OCI-LY1 (cell line): ENCODE measurements at regions not wholly inside any gene's neighbourhood (a gene's known extent, or its start where the extent isn't known, plus 50 kb on each side); places are given as distances from the start of the nearest gene placed in this dataset.

Source experiments
- H2AFZ ChIP-seq: fragments of 200-600 bp; sonication (generic), shearing (Covaris generic); 2 replicates; pipeline ENCODE4 v1.6.0; 2014; ENCODE audit warnings: antibody characterized with exemption, mild to moderate bottlenecking, low read length
- H3F3A ChIP-seq: fragments of 200-600 bp; sonication (generic), shearing (Covaris generic); 2 replicates; pipeline ENCODE4 v1.6.0; 2014; ENCODE audit warnings: mild to moderate bottlenecking, antibody characterized with exemption, low read length, moderate library complexity; ENCODE audit not compliant: insufficient read depth
- H3K27ac ChIP-seq: fragments of 200-600 bp; sonication (generic); 2 replicates; pipeline ENCODE4 v1.5.1; 2014; ENCODE audit warnings: low read length, mixed run types, mild to moderate bottlenecking, low read depth; ENCODE audit not compliant: poor library complexity, severe bottlenecking
- H3K27me3 ChIP-seq: fragments of 200-600 bp; sonication (generic); 2 replicates; pipeline ENCODE4 v1.6.0; 2014; ENCODE audit warnings: antibody characterized with exemption, mild to moderate bottlenecking, low read length, moderate library complexity; ENCODE audit not compliant: insufficient read depth
- H3K36me3 ChIP-seq: fragments of 200-600 bp; sonication (generic); 2 replicates; pipeline ENCODE4 v1.6.1; 2014; ENCODE audit warnings: mild to moderate bottlenecking, antibody characterized with exemption, low read length, moderate library complexity, mixed read lengths; ENCODE audit not compliant: insufficient read depth
- H3K4me1 ChIP-seq: fragments of 200-600 bp; sonication (generic); 2 replicates; pipeline ENCODE4 v1.5.1; 2014; ENCODE audit warnings: mild to moderate bottlenecking, low read length, moderate library complexity; ENCODE audit not compliant: insufficient read depth, severe bottlenecking
- H3K4me2 ChIP-seq: fragments of 200-600 bp; sonication (generic), shearing (Covaris generic); 2 replicates; pipeline ENCODE4 v1.6.1; 2014; ENCODE audit warnings: low read length
- H3K4me3 ChIP-seq: fragments of 200-600 bp; sonication (generic); 2 replicates; pipeline ENCODE4 v1.5.1; 2014; ENCODE audit warnings: low read length, low read depth, mild to moderate bottlenecking, mixed read lengths; ENCODE audit not compliant: poor library complexity, severe bottlenecking
- H3K79me2 ChIP-seq: fragments of 200-600 bp; shearing (Covaris generic); 2 replicates; pipeline ENCODE4 v1.6.1; 2016; ENCODE audit warnings: mixed run types, low read length, mixed read lengths; ENCODE audit not compliant: insufficient read depth
- H3K9ac ChIP-seq: fragments of 200-600 bp; sonication (generic), shearing (Covaris generic); 2 replicates; pipeline ENCODE4 v1.6.1; 2014; ENCODE audit warnings: mild to moderate bottlenecking, low read length, mixed read lengths
- H3K9me2 ChIP-seq: fragments of 200-600 bp; sonication (generic), shearing (Covaris generic); 2 replicates; pipeline ENCODE4 v1.6.1; 2014; ENCODE audit warnings: low read depth, mild to moderate bottlenecking, low read length, mixed read lengths
- H3K9me3 ChIP-seq: fragments of 200-600 bp; shearing (Covaris generic); 2 replicates; pipeline ENCODE4 v1.6.1; 2014; ENCODE audit warnings: low read length, mixed read lengths
- H4K20me1 ChIP-seq: fragments of 200-600 bp; sonication (generic), shearing (Covaris generic); 2 replicates; pipeline ENCODE4 v1.6.0; 2016; ENCODE audit warnings: mild to moderate bottlenecking, low read length; ENCODE audit not compliant: insufficient read depth
- CTCF ChIP-seq: fragments of 200-600 bp; sonication (generic), shearing (Covaris generic); IDR thresholded peaks from 2 replicates; pipeline ENCODE4 v1.5.1; 2017; ENCODE audit warnings: mild to moderate bottlenecking, antibody characterized with exemption, low read length, moderate library complexity, mixed read lengths
- EZH2 ChIP-seq: fragments of 200-600 bp; sonication (generic), shearing (Covaris generic); IDR thresholded peaks from 2 replicates; pipeline ENCODE4 v1.8.0; 2017; ENCODE audit warnings: borderline replicate concordance, mixed run types, mild to moderate bottlenecking, antibody characterized with exemption, low read length, moderate library complexity, mixed read lengths

GRCh38 chr2:120901201-120901600 is 165.5 kb downstream of the GLI2 start:
- no peak overlapping the region for H2AFZ ChIP-seq
- H3K27ac ChIP-seq: no peak overlapping the region
- no peak overlapping the region for H3K9ac ChIP-seq
- no peaks in the 10 kb centered on the region for H4K20me1 ChIP-seq
- H3K4me2 ChIP-seq: no peak overlapping the region
- TF ChIP-seq EZH2 (no peak), CTCF (no peak)
- H3K9me2 ChIP-seq: no peaks in the 10 kb centered on the region
- no peak overlapping the region for H3K4me3 ChIP-seq
- no peaks in the 10 kb centered on the region for H3K79me2 ChIP-seq
- H3F3A ChIP-seq: no peaks in the 10 kb centered on the region
- H3K27me3 ChIP-seq: no peaks in the 10 kb centered on the region
- no peaks in the 10 kb centered on the region for H3K36me3 ChIP-seq
- H3K9me3 ChIP-seq: no peaks in the 10 kb centered on the region
- no peaks in the 10 kb centered on the region for H3K4me1 ChIP-seq

DNA sequence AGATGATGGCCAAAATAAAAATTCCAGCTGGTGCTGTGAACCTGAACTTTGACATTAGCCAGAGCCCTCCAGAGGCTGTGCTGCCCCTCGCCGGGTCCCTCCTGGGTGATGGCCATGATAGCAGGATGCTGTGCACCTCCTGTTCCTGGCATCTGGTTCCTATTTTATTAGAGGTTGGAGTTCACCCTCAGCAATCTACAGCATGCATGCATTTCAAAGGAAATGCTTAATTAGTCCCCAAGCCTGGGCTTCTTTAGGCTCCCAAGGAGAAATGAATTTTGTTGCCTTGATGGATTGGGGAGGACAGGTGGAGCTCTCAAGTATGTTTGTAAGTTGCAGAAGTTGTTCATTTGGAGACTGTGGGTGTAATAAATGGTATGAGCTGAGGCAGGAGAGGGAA is 166.9 kb downstream of the GLI2 start:
- no peak overlapping the region for H2AFZ ChIP-seq
- H3K27ac ChIP-seq: no peak overlapping the region
- H3K4me2 ChIP-seq: no peak overlapping the region
- H3K27me3 ChIP-seq: no peaks in the 10 kb centered on the region
- no peaks in the 10 kb centered on the region for H3K36me3 ChIP-seq
- no peaks in the 10 kb centered on the region for H3K9me2 ChIP-seq
- H3K9ac ChIP-seq: no peak overlapping the region
- H3K4me1 ChIP-seq: no peaks in the 10 kb centered on the region
- H4K20me1 ChIP-seq: no peaks in the 10 kb centered on the region
- H3K4me3 ChIP-seq: no peak overlapping the region
- no peaks in the 10 kb centered on the region for H3K79me2 ChIP-seq
- TF ChIP-seq CTCF: no peak
- no peak for TF ChIP-seq EZH2
- H3K9me3 ChIP-seq: no peaks in the 10 kb centered on the region
- no peaks in the 10 kb centered on the region for H3F3A ChIP-seq

GRCh38 chr2:120904379-120904778 is 168.7 kb downstream of the GLI2 start:
- Histone ChIP-seq H3F3A (no peaks in the 10 kb centered on the region), H2AFZ (no peak overlapping the region), H3K4me2 (no peak overlapping the region), H3K9me3 (no peaks in the 10 kb centered on the region), H3K27ac (no peak overlapping the region), H3K27me3 (no peaks in the 10 kb centered on the region), H3K9me2 (no peaks in the 10 kb centered on the region), H3K4me3 (no peak overlapping the region), H4K20me1 (no peaks in the 10 kb centered on the region), H3K4me1 (no peaks in the 10 kb centered on the region), H3K9ac (no peak overlapping the region), H3K79me2 (no peaks in the 10 kb centered on the region), H3K36me3 (no peaks in the 10 kb centered on the region)
- TF ChIP-seq EZH2 (no peak), CTCF (no peak)
